Tibial artery (tissue), 4 donors: ENCODE measurements at regions not wholly inside any gene's neighbourhood (a gene's known extent, or its start where the extent isn't known, plus 50 kb on each side); places are given as distances from the start of the nearest gene placed in this dataset.
A peak's percentile ranks its signal among the peaks of the same experiment; 100 is the strongest.
"Not testable (repeated sequence)": the region's sequence is repeated elsewhere in the genome, so short reads cannot be mapped to it uniquely, and the experiment has no call there.

Experiments used
- DNase-seq, 2 donors: peaks; one replicate each; pipeline ENCODE4 v3.0.0-alpha.2; 2019
- H3K27ac ChIP-seq, 2 donors: fragments of 200-600 bp; sonication (generic) in 1 of 2; 1 replicate in 1 of 2; 2 replicates in 1 of 2; pipeline ENCODE4 v1.5.1; 2018 to 2019; ENCODE audit warnings: mild to moderate bottlenecking in 1 of 2
- H3K27me3 ChIP-seq, 2 donors: fragments of 200-600 bp; sonication (generic) in 1 of 2; one replicate each; pipeline versions ENCODE4 v1.5.1 to v1.6.0; 2016 to 2019
- H3K36me3 ChIP-seq, 3 donors: fragments of 200-600 bp; sonication (generic) in 2 of 3; one replicate each; pipeline ENCODE4 v1.5.1; 2016 to 2019; ENCODE audit warnings: mild to moderate bottlenecking in 2 of 3
- H3K4me1 ChIP-seq, 4 donors: fragments of 200-600 bp; sonication (generic) in 2 of 4; 1 replicate in 3 of 4; 2 replicates in 1 of 4; pipeline ENCODE4 v1.5.1; 2016 to 2019
- H3K4me3 ChIP-seq, 2 donors: fragments of 200-600 bp; sonication (generic) in 1 of 2; 1 replicate in 1 of 2; 2 replicates in 1 of 2; pipeline ENCODE4 v1.5.1; 2018 to 2019; ENCODE audit warnings: mild to moderate bottlenecking in 2 of 2
- H3K9me3 ChIP-seq, 3 donors: fragments of 200-600 bp; sonication (generic) in 1 of 3; one replicate each; pipeline ENCODE4 v1.5.1; 2016 to 2019
- intact Hi-C: fragments of 100-400 bp; cut with DNase I; formaldehyde crosslinking; loops from one replicate; pipeline ENCODE4 v1.15.0; 2023; ENCODE audit warnings: low total_unique reads
- TF ChIP-seq, protein P1 (sequence below), 2 experiments: fragments of 200-600 bp in 1 of 2; fragments of 450-650 bp in 1 of 2; IDR thresholded peaks; one replicate each; pipeline ENCODE4 v1.5.1; 2017 to 2019; ENCODE audit warnings: antibody characterized with exemption in 2 of 2, mild to moderate bottlenecking in 1 of 2, moderate library complexity in 1 of 2

DNA sequence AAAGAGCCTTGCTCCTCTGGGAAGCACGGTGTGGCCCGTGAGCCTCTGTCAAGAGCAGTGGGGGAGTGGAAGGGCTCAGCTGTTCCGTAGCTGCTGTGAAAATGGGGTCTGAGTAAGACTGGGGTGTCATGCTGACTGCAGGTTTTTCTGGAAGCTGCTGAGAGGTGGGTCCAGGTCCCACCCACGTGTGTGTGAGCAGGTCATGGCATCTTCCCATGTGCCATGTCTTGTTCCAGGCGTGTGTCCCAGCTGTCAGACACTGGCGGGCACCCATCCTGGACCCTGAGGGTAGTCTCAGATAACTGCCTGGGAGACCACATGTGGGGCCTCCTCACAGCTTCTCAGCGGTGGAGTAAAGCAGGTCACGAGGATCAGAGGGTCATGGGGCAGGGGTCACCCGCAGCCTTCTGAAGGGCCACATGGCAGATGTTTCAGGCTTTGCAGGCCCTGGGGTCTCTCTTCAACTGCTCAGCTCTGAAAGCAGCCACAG is 92.9 kb downstream of the NPIPB11 start:
- H3K4me3 ChIP-seq, result no peak overlapping the region

GRCh38 chr16:29312835-29313558 is 93.5 kb downstream of the NPIPB11 start:
- H3K27me3 ChIP-seq, result no peaks in the 10 kb centered on the region
- no peaks in the 10 kb centered on the region for H3K36me3 ChIP-seq
- DNase-seq, result peak in 1 of 2 donors; percentile 56
- TF ChIP-seq, protein P1, sequence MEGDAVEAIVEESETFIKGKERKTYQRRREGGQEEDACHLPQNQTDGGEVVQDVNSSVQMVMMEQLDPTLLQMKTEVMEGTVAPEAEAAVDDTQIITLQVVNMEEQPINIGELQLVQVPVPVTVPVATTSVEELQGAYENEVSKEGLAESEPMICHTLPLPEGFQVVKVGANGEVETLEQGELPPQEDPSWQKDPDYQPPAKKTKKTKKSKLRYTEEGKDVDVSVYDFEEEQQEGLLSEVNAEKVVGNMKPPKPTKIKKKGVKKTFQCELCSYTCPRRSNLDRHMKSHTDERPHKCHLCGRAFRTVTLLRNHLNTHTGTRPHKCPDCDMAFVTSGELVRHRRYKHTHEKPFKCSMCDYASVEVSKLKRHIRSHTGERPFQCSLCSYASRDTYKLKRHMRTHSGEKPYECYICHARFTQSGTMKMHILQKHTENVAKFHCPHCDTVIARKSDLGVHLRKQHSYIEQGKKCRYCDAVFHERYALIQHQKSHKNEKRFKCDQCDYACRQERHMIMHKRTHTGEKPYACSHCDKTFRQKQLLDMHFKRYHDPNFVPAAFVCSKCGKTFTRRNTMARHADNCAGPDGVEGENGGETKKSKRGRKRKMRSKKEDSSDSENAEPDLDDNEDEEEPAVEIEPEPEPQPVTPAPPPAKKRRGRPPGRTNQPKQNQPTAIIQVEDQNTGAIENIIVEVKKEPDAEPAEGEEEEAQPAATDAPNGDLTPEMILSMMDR (IDR thresholded peaks at IDR 0.05), result no peak
- no peaks in the 10 kb centered on the region for H3K9me3 ChIP-seq
- no peaks in the 10 kb centered on the region for H3K4me1 ChIP-seq
- no peak overlapping the region for H3K4me3 ChIP-seq
- intact Hi-C loops, result no loop called here
- no peak overlapping the region for H3K27ac ChIP-seq

More for the DNA sequence above, 92.9 kb downstream of the NPIPB11 start:
- TF ChIP-seq, protein P1 (IDR thresholded peaks at IDR 0.05), result no peak
- DNase-seq, result peak in 1 of 2 donors; percentile 52
- intact Hi-C loops, result no loop called here
- no peaks in the 10 kb centered on the region for H3K4me1 ChIP-seq
- H3K9me3 ChIP-seq, result no peaks in the 10 kb centered on the region
- no peaks in the 10 kb centered on the region for H3K27me3 ChIP-seq
- no peaks in the 10 kb centered on the region for H3K36me3 ChIP-seq
- no peak overlapping the region for H3K27ac ChIP-seq

DNA sequence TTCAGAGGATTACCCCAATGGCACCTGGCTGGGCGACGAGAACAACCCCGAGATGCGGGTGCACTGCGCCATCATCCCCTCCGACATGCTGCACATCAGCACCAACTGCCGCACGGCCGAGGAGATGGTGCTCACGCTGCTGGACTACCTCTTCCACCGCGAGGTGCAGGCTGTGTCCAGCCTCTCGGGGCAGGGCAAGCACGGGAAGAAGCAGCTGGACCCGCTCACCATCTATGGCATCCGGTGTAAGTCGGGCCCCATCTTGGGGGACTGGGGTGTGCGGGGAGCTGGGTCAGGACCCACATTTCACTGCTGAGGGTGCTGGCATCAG is 94.2 kb downstream of the NPIPB11 start:
- H3K27me3 ChIP-seq, H3K4me1 ChIP-seq, H3K27ac ChIP-seq, H3K36me3 ChIP-seq, intact Hi-C loops, H3K9me3 ChIP-seq, H3K4me3 ChIP-seq: not testable (repeated sequence)
- DNase-seq, result peak in 1 of 2 donors; percentile 60

DNA sequence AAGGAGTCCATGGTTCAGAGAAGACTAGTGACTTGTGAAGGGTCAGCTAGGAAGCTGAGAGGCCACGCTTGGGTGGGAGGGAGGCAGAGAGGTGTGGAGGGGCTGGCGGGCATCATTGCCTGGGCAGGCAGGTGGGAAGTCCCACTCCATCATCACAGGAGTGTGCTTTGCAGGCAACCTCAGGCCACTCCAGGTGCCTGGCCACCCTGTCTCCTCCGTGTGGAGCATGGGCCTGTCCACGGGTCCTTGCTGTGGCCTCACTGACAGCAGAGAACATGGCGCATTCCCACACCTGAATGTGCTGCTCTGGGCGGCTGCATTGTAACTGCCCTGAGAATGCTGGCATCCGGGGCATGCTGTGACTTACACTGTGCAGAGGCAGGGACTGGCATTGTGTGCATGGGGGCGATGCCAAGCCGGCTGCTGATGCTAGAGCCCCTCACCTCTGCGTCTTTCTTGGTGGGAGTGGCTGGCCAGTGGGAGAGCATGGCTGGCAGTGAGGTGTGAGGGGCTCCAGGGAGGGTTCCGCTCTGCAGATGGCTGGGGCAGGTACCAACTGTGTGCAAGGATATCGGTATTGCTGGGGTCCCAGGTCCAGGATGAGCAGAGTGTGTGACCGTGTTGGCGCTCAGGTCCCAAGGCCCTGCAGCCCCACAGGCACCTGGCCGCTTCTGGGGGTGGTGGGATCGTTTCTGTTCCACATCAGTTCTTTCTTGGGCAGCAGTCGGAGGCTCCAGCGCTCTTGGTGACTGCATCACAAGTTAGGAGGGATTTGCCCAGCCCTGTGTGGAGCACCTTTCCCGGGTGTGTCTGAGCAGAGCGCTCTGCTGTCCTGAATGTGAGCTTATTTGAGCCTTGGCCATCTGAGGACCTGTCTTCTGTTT is 94.8 kb downstream of the NPIPB11 start:
- DNase-seq, result peak in 1 of 2 donors; percentile 61
- Histone ChIP-seq H3K9me3 (no peaks in the 10 kb centered on the region), H3K4me1 (no peaks in the 10 kb centered on the region), H3K36me3 (no peaks in the 10 kb centered on the region), H3K4me3 (no peak overlapping the region), H3K27ac (no peak overlapping the region), H3K27me3 (no peaks in the 10 kb centered on the region)
- intact Hi-C loops, result no loop called here
- TF ChIP-seq, protein P1 (IDR thresholded peaks at IDR 0.05), result no peak

GRCh38 chr16:29310852-29311314 is 95.6 kb downstream of the NPIPB11 start:
- no peaks in the 10 kb centered on the region for H3K27me3 ChIP-seq
- no peaks in the 10 kb centered on the region for H3K36me3 ChIP-seq
- no peaks in the 10 kb centered on the region for H3K4me1 ChIP-seq
- no peak overlapping the region for H3K4me3 ChIP-seq
- H3K27ac ChIP-seq, result no peak overlapping the region
- peak; percentile 55 to 70 for DNase-seq
- TF ChIP-seq, protein P1 (IDR thresholded peaks at IDR 0.05), result no peak
- intact Hi-C loops, result no loop called here
- no peaks in the 10 kb centered on the region for H3K9me3 ChIP-seq

DNA sequence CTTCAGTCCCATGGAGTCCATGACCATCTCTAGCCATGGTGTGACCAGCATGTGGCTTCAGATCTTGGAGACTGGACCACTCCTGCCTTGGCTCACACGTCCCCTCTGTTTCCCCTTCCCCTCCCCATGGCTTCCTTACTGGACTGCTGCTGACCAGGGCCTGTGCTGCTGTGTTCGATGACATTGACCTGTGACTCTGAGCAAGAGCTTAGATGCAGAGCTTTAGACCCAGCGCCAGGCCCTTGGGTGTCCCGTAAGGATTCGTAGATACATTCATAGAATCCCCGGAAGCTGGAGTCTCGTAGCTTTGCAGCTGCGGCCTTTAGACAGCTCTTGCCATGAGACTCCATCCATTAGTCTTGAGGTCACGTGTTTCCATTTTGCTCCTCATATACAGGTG is 96.3 kb downstream of the NPIPB11 start:
- H3K4me3 ChIP-seq, H3K27ac ChIP-seq, H3K9me3 ChIP-seq, H3K27me3 ChIP-seq, H3K36me3 ChIP-seq, DNase-seq, intact Hi-C loops, H3K4me1 ChIP-seq: not testable (repeated sequence)

- DNase-seq, result peak in 1 of 2 donors; percentile 64
- H3K27me3 ChIP-seq, H3K4me3 ChIP-seq, H3K36me3 ChIP-seq, intact Hi-C loops, H3K9me3 ChIP-seq, H3K27ac ChIP-seq, H3K4me1 ChIP-seq: not testable (repeated sequence)
Observed at GRCh38 chr16:29309601-29310000, 96.9 kb downstream of the NPIPB11 start.
